Peyer's patch (tissue), 4 donors: ENCODE measurements at regions not wholly inside any gene's neighbourhood (a gene's known extent, or its start where the extent isn't known, plus 50 kb on each side); places are given as distances from the start of the nearest gene placed in this dataset.

Experiments used
- POLR2A ChIP-seq, 2 donors: fragments of 450-650 bp; IDR thresholded peaks; one replicate each; pipeline ENCODE4 v1.5.1; 2017; ENCODE audit warnings: antibody characterized with exemption in 2 of 2, mild to moderate bottlenecking in 2 of 2, moderate library complexity in 2 of 2
- TF ChIP-seq, protein P1 (sequence below), 6 experiments: fragments of 450-650 bp in 4 of 6; fragments of 200-600 bp in 2 of 6; sonication (generic) in 1 of 6; IDR thresholded peaks; one replicate each; pipeline ENCODE4 v1.5.1; 2017 to 2019; ENCODE audit warnings: antibody characterized with exemption in 6 of 6, mild to moderate bottlenecking in 3 of 6, moderate library complexity in 1 of 6

DNA sequence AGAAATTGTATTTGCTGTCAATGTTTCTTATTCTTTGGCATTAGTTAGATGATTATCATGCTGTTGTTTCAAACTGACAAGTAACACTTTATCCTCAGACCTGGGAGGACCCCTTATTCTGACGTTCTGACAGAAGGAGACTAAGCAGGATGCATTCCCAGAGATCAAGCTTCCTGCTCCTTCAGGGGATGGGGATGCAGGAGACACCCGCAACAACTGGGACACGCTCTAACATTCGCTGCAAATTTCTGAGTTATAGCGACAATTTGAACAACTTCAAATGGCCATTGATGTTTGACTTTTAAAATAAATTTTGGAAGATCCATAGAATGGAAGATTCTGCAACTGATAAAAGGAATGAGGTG, 69.0 kb upstream of the ZNF184 start:
- TF ChIP-seq POLR2A (IDR thresholded peaks at IDR 0.05), result no peak
- TF ChIP-seq, protein P1, sequence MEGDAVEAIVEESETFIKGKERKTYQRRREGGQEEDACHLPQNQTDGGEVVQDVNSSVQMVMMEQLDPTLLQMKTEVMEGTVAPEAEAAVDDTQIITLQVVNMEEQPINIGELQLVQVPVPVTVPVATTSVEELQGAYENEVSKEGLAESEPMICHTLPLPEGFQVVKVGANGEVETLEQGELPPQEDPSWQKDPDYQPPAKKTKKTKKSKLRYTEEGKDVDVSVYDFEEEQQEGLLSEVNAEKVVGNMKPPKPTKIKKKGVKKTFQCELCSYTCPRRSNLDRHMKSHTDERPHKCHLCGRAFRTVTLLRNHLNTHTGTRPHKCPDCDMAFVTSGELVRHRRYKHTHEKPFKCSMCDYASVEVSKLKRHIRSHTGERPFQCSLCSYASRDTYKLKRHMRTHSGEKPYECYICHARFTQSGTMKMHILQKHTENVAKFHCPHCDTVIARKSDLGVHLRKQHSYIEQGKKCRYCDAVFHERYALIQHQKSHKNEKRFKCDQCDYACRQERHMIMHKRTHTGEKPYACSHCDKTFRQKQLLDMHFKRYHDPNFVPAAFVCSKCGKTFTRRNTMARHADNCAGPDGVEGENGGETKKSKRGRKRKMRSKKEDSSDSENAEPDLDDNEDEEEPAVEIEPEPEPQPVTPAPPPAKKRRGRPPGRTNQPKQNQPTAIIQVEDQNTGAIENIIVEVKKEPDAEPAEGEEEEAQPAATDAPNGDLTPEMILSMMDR (IDR thresholded peaks at IDR 0.05), result no peak
